Stimulated activated CD8-positive, alpha-beta memory T cell treated with anti-CD3 and anti-CD28 coated beads, Interleukin-7, amount 100 ng/mL, for 24 hours (primary cell): ENCODE measurements at regions not wholly inside any gene's neighbourhood (a gene's known extent, or its start where the extent isn't known, plus 50 kb on each side); places are given as distances from the start of the nearest gene placed in this dataset.
"Not testable (repeated sequence)": the region's sequence is repeated elsewhere in the genome, so short reads cannot be mapped to it uniquely, and the experiment has no call there.

ENCODE experiments used
- DNase-seq: peaks from one replicate; pipeline ENCODE4 v3.0.0-alpha.2; 2020; ENCODE audit warnings: low read depth

DNA sequence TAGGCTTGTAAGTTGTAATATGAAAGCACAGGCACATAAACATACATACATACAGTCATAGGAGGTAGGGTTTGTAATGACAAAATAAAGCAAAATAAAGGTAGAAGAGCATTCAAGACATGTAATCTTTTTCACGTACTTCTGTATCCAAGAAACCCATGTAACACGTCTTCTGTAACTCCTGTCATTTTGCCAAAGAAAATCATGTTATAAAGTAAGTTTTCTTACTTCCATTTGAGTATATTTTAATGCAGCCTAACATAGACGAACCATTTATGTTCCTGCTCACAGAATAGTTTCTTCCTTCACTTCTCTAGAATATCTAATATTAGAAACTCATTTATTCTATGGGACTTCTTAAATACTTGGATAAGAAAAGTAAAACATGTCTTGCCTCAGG, 1884.0 kb upstream of the CELF4 start:
- no peak for DNase-seq

DNA sequence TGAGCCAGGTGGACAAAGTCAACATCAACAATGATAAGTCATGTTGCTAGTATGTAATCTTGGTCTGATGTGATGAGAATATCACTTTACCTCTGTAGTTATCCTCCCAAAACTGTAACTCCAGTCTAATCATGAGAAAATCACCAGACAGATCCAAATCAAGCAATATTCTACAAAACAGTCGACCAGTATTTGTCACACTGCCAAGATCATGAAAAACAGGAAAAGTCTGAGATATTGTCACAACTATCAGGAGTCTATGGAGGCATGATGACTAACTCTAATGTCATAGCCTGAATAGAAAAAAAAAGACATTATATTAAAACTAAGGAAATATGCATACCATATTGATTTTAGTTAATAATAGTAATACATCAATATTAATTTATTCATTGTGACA, 1883.3 kb upstream of the CELF4 start:
- no peak for DNase-seq

DNA sequence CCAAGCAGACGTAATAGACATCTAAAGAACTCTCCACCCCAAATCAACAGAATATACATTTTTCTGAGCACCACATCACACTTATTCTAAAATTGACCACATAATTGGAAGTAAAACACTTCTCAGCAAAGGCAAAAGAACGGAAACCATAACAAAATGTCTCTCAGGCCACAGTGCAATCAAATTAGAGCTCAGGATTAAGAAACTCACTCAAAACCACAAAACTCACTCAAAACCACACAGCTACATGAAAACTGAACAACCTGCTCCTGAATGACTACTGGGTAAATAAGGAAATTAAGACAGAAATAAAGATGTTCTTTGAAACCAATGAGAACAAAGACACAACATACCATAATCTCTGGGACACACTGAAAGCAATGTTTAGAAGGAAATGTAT, 1879.4 kb upstream of the CELF4 start:
- not testable (repeated sequence) for DNase-seq

DNA sequence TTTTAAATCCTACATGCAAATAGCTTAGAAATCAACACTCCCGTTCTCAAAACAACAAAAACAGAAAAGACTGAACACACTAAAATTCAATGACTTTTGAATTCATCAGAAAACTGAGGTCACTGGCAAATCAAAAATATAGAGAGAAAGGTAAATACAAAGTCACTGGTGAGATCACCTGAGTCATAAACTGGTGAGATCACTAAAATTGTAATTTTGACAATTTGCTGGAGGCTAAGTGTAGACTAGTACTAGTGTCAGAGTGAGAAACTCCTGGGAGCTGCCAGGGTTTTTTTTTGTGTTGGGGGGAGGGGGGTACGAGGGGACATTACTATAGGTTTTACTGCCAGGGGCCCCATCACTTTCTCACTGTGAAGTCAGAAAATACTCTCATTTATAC, 1876.0 kb upstream of the CELF4 start:
- no peak for DNase-seq

DNA sequence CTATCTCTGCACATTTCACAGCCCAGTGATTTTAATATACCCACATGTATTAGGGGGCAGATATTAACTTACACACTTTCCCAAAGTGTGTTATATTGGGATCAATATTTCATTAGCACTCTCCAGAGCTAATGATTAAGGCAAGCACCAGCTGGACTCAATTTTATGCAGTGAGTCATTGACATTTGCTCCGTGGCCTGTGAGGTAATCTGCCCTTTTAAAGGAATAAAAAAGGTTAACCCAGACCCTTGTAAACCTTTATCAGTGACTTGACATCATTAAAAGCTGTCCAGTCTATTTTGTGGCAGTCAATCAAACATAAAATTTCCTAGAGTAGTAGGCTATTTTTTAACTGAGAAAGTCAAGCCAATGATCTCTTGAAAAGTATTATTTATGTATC, 1870.4 kb upstream of the CELF4 start:
- no peak for DNase-seq

DNA sequence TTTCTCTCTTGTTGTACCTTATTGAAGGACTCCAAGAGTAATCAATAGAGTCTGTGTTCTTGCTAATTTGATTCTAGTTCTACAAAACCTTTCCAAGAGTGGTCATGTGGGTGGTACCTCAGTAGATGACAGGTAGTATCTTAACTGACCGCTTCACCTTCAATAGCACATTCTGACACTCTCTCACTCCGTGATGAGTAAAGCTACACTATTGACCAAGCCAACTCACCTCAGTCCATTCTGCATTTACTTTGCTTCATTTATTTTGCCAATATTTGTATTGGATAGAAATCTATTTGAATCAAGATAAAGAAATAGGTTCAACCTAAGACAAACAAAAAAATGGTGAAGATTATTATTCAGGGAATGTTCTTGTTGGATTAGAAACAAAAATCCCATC, 1869.6 kb upstream of the CELF4 start:
- no peak for DNase-seq

DNA sequence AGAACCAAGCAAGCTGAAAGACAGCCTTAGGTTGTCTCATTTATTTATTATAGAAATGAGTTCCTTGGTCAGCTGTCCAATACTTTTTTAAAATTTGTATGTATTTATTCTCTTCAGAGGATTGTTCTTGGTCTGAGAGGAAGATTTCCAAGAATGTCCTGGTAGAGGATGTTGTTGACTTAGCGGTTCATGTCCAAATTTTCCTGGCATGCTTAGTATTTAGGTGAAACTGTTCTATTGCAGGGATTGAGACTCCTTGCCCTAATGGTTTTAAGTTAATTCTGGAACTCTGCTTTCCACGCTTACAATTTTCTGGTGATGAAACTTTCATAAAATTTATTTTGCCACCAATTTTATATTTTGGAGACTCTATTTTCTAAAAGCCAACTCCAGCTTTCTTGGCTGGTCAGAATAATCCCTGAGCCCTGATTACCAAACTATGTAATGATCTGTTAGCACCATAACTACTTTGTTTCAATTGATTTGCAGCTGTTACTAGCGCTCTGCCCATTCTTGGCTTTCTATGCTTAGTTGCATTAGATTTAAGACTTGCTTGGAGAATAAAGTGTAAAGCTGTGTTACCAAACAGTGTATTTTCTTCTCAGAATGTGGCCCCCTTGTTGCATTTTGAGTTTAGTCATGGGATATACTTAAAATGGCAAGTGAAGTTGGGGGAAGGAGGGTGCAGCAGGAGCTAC, 1868.8 kb upstream of the CELF4 start:
- no peak for DNase-seq

DNA sequence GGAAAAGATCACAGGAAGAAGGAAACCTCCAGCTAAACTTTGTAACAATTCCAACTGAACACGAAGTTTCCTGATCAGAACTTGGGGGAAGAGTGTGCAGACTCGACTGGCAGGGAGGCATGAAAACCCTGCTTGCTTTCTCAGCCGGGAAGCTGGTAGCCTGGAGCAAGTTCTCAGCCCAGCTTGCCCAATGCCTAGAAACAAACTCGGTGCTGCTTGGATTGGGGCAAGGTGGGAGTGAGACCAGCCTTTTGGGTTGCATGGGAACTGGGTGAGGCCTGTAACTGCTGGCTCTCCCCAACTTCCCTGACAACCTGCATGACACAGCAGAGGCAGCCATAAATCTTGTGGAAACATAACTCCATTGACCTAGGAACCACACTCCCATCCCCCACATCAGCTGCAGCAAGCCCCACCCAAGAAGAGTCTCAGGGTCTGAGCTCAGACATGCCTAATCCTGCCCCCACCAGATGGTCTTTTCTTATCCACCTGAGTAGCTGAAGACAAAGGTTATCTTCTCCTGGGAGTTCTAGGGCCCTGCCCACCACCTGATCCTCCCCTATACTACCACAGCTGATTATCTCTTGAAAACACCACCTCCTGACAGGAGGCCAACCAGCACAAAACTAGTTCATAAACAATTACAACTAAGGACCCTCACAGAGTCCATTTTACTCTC, 1859.7 kb upstream of the CELF4 start:
- no peak for DNase-seq

DNA sequence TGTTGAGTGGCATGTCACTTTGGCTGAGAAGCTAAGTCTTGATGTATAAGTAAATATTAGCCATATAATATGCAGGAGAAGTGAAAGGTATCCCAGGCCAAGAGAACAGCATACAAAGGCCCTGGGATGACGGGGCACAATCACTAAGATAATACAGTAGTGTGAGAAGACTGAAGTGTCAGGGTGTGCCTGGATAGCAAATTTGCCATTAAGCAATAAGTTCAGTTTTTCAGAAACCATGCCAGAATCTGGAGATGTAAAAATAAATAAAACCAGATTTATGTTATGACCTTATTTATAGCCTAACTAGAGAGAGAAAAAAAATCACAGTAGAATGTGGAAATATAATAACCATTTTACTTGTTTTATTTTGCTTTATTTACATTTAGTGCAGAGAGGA, 1858.7 kb upstream of the CELF4 start:
- no peak for DNase-seq

DNA sequence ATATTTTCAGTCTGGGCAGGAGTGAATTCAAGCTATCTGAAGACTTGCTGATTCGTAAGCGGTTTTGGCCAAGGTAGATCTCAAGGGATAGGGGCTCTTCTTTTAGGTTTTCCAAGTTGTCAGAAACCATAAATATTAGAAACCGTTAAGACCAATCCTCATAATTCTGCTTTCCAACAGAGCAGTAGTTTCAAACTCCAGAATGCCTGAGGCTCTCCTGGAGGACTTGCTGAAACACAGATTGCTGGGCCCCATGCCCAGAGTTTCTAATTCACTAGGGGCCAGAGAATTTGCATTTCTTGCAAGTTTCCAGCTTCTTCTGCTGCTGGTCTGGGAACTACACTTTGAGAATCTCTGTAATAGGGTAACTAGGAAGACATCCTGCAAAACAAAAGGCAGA, 1855.7 kb upstream of the CELF4 start:
- DNase-seq, result no peak

DNA sequence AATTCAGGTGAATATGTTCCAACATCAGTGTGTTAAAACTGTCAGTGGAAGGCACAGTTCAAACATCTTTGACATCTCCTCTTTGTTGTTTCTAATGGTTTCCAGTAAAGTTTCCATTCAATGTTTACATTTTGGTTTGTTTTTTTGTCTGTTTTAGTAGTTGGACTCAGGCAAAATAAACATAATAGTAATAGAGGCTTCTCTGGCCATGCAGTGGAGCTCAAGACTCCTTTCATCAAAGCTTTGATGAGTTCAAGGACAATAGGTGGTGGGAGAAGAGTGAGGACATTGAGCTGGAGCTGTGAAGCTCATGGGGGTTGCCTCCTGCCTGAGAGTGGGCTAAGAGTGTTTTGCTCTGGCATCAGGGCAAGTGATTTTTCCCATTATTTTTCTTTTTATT, 1853.7 kb upstream of the CELF4 start:
- no peak for DNase-seq

DNA sequence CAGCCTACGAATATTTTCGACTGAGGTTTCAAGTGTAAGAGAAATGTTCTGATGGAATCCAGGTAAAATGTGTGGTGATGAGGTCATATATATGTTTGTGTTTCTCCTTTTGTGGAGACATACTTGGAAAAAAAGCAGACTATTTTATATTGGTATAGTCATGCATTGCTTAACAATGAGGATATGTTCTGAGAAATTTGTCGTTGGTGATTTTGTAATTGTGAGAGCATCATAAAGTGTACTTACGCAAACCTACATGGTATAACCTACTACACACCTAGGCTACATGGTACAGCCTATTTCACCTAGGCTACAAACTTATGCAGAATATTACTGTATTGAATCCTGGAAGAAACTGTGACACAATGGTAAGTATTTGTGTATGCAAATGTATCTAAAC, 1849.9 kb upstream of the CELF4 start:
- no peak for DNase-seq

DNA sequence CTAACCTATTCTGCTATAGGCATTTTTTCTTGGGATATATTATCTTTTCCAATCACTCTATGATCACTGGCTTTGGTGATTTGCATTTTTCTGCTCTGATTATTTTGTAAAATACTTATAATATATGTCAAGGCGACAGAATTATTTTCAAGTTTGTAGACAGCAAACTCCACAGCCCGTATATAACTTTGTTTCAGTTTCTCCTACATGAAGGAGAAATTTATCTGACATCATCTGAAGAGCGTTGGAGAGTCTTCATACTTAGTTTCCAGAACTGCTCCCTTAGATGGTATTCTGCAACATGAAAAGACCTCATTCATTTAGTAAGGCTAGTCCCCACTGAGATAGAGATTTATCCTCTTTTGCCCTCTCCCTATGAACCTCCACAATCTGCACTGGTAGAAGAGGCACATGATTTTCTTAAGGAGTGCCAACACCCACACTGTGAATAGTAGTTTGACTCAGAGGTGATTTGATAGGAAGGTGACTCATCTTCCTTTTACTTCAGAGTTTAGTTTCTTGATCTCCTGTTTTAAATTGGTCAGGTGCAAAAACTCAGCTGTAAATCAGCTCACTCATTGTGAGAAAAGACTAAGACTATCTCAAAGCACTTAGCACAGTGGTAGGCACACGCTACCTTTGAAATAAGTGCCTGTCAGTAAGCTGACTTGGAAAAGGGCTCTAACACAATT, 1848.6 kb upstream of the CELF4 start:
- DNase-seq, result no peak

DNA sequence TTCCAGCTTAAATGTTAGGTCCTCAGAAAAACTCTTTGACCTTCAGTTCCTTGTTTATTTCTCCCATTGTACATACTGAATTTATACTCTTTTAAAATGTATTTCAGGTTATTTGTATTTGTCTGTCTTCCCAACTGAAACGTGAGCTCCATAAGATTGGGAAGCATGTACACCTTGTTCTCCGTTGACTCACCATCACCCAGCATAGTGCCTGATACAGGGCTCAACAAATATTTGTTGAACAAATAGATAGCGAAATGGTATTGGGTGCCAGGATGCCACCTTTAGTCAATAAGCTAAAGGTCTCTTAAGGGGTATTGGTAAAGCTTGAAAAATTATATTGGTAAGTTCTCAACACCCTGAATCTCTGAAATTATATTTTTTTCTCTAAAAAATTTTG, 1841.3 kb upstream of the CELF4 start:
- no peak for DNase-seq

DNA sequence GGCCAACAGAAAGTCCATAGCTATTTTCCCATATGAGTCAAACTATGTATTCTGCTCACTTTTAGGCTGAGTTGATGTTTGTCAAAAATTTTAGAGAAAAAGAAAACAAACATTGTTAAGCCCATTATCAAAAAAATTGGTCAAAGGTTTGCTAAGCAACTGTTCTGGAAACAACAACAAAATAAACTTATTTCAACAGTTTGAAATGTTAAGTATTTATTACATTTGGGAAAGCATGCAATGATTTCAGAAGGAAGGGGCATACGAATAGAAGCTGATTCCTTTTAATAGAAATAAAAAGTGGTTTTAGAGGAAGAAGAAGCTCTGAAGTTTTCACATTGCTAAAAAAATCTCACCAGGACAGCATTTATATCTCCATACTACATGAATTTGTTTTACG, 1837.5 kb upstream of the CELF4 start:
- DNase-seq, result no peak

DNA sequence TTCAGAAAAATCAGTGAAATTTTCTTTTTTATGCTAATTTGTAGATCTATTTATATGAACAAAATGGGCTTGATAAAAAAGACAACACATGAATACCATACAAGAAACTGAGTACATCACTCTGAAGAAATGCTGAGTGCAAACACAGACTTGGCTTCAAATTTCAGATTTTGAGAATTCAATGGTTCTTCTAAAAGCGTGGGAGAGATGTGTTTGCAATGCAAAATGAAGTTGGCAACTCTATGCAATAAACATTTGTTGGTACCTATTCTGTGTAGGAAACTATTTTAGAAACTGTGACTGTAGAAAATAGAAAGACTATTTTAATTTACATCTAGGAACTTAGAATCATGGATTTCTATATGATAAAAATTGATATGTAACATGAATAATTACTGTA, 1834.1 kb upstream of the CELF4 start:
- DNase-seq, result no peak

DNA sequence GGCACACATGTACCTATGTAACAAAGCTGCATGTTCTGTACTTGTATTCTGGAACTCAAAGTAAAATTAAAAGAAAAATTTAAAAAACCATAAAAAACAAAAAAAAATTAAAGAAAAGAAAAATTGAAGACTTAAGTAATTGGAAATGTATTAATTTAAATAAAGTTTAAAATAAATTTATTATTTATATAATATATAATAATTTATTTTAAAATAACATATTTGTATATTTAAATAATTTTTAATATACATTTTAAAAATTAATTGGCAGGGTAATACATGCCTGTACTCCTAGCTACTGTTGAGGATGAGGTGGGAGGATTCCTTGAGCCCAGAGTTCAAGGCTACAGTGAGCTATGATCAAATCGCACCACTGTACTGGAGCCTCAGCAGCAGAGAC, 1830.6 kb upstream of the CELF4 start:
- no peak for DNase-seq

DNA sequence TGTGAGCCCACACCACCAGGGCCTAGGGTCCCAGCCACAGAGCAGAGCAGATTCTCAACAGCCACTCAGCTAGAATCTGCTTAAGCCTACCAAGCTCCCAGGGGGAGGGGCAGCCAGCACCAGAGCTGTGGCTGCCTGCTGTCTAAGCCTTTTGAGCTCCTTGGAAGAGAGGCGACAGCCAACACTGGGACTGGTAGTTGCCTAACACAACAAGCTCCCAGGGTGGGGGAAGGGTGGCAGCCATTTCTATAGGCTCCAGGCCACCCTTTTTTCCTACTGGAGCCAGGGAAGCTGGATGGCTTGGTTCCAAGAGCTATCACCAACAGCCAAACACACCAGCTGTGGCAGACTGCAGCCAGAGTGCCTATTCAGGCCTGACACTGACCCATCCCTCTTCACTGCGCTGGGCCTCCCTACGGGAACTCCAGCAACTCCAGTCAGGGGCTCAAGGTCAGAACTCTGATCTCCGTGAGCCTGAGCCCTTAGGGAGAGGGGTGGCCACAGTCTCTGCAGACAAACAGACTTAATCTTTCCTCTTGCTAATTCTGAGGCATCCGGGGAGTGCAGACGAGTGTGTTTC, 1824.3 kb upstream of the CELF4 start:
- DNase-seq, result no peak

DNA sequence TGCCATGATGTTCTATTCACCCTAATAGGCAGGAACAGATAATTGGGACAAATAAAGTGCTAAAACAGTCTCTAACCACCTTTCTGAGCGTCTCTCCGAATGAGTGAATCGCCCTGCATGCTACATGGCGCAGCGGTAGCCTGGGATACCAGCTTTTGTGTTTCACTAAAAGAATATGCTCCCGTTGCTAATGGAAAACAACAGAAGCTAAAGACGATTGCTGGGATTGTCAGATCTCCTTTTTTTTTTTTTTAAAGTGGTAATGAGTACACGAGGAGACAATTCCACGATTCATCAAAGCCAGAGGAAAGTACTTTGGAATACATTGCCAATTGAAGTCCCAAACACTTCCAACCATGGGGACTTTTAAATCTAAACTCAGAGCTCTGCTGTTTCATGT, 1815.3 kb upstream of the CELF4 start:
- no peak for DNase-seq

DNA sequence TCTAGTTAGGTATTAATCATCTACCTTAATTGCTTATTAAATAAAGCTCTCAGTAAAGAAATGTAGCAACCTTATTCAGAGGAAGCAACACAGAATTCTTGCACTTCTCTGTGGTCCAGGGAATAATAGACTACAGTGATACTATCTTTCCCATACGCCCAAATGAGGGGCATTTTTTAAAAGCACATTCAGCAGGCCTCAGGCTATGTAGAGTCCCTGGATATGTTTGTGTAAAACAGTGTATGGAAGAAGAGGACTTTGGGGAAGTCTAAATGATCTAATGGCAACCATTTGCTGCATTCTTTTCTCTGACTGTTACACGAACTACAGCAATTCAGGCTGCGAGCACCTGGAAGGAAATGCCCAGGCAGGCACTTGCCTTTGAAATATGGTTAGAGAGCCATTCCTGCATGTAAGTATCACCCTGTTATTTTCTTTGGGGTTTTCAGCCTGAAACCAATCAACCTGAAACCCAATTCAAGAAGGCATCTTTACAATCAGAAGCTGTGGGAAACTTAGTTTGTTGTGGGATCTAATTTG, 1814.7 kb upstream of the CELF4 start:
- DNase-seq, result no peak

DNA sequence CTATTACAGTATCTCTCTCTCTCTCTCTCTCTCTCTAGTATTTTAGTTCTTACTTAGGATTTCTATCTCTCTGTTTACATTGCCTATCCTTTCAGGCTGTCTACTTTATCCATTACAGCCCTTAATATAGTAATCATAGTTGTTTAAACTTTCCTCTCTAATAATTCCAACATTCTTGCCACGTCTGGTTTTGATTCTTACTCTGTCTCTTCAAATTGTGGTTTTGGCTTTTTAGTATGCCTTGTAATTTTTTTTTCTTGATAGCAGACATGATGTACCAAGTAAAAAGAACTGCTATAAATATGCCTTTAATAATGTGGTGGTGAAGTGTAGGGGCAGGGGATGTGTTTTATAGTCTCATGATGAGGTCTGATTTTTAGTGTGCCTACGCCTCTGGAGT, 1809.5 kb upstream of the CELF4 start:
- DNase-seq, result no peak

DNA sequence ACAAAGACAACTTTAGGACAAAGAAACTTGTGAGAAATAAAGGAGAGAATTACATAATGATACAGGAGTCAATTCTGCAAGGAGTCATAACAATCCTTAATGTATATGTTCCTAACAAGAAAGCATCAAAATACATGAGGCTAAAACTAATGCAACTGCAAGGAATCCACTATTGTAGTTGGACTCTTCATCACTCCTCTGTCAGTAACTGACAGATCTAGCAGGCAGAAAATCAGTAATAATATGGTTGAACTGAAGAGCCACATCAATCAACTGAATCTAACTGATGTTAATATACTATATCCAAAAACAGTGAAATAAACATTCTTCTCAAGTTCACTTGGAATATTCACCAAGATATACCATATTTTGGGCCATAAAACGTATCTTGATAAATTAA, 1806.4 kb upstream of the CELF4 start:
- DNase-seq, result no peak

DNA sequence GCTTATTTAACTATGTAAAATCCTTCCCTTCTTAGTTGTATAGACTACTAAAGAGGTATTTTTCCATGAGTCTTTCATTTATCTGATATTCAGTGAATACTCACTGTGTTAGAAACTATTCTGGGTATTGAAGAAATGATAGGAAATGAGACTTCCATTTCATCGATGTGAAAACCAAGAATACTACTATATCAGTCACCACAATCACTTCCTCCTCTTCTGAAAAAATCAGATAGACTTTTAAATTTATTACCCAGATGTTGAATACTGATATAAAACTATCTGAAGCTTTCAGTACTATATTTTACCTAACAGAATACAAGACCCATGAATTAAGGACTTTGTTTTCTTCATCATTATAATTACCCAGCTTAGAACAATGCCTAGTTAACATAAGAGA, 1801.1 kb upstream of the CELF4 start:
- no peak for DNase-seq
